Ascending aorta (tissue), 2 donors: ENCODE measurements at regions not wholly inside any gene's neighbourhood (a gene's known extent, or its start where the extent isn't known, plus 50 kb on each side); places are given as distances from the start of the nearest gene placed in this dataset.

Experiments used
- DNase-seq, 2 donors: peaks; one replicate each; pipeline ENCODE4 v3.0.0-alpha.2; 2019; ENCODE audit warnings: low spot score in 2 of 2
- H3K27ac ChIP-seq, 2 donors: fragments of 200-600 bp; sonication (generic); one replicate each; pipeline ENCODE4 v1.5.1; 2016 to 2017; ENCODE audit warnings: mild to moderate bottlenecking in 1 of 2
- H3K27me3 ChIP-seq: fragments of 200-600 bp; sonication (generic); one replicate; pipeline ENCODE4 v1.5.1; 2017
- H3K36me3 ChIP-seq, 2 donors: fragments of 200-600 bp; sonication (generic); one replicate each; pipeline ENCODE4 v1.5.1; 2016
- H3K4me1 ChIP-seq, 2 donors: fragments of 200-600 bp; sonication (generic); one replicate each; pipeline ENCODE4 v1.5.1; 2016 to 2017; ENCODE audit warnings: mild to moderate bottlenecking in 1 of 2
- H3K4me3 ChIP-seq, 2 donors: fragments of 200-600 bp; sonication (generic); one replicate each; pipeline ENCODE4 v1.5.1; 2016 to 2017; ENCODE audit warnings: mild to moderate bottlenecking in 1 of 2
- H3K9me3 ChIP-seq, 2 donors: fragments of 200-600 bp; sonication (generic); one replicate each; pipeline ENCODE4 v1.5.1; 2016
- intact Hi-C: fragments of 100-400 bp; cut with DNase I; formaldehyde crosslinking; loops from one replicate; pipeline ENCODE4 v1.15.1; 2023
- TF ChIP-seq, protein P1 (sequence below), 3 experiments: fragments of 200-600 bp in 2 of 3; fragments of 450-650 bp in 1 of 3; sonication (generic) in 2 of 3; IDR thresholded peaks; one replicate each; pipeline ENCODE4 v1.5.1; 2016 to 2019; ENCODE audit warnings: antibody characterized with exemption in 3 of 3, mild to moderate bottlenecking in 1 of 3, moderate library complexity in 1 of 3

DNA sequence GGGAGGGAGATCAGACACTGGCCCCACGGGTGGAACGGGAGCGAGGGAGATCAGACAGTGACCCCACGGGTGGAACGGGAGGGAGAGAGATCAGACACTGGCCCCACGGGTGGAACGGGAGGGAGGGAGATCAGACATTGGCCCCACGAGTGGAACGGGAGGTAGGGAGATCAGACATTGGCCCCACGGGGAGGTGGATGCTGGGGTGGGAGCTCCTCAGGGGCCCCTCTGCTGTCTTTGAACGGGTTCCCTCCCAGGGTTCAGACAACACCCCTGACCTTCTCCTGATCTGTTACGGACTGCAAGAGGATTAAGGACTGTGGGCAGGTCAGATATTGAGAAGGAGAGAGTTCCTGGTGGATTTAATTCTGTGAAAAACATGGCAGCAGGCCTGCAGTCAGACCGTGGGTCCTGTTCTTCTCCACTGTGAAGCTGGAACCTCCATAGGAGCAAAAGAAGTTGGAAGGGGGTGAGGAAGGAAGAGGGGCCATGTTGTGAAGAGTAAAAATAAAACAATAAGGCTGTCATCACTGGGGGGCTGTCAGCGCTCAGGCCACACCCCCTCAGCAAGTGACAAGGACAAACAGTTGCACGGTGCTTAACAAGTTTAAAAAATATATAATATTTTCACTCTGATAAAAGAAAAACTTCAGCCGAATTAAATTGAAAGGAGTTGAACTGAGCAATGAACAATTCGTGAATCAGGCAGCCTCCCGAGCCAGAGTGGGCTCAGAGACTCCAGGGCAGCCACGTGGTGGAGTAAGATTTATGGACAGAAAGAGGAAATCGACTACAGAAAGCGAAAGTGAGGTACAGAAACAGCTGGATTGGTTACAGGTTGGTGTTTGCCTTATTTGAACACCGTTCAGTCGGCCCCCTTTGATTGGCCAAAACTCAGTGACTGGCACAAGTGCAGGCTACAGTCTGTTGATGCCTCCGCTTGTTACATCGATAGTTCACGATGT is 348.7 kb upstream of the TNRC6C start:
- intact Hi-C loops = no loop called here
- TF ChIP-seq, protein P1, sequence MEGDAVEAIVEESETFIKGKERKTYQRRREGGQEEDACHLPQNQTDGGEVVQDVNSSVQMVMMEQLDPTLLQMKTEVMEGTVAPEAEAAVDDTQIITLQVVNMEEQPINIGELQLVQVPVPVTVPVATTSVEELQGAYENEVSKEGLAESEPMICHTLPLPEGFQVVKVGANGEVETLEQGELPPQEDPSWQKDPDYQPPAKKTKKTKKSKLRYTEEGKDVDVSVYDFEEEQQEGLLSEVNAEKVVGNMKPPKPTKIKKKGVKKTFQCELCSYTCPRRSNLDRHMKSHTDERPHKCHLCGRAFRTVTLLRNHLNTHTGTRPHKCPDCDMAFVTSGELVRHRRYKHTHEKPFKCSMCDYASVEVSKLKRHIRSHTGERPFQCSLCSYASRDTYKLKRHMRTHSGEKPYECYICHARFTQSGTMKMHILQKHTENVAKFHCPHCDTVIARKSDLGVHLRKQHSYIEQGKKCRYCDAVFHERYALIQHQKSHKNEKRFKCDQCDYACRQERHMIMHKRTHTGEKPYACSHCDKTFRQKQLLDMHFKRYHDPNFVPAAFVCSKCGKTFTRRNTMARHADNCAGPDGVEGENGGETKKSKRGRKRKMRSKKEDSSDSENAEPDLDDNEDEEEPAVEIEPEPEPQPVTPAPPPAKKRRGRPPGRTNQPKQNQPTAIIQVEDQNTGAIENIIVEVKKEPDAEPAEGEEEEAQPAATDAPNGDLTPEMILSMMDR (IDR thresholded peaks at IDR 0.05) = no peak
- peak overlapping the region; percentile 2 to 43 for H3K4me3 ChIP-seq
- DNase-seq = peak in 1 of 2 donors; percentile 68
- no peaks in the 10 kb centered on the region for H3K36me3 ChIP-seq
- H3K9me3 ChIP-seq = no peaks in the 10 kb centered on the region
- H3K27ac ChIP-seq = peak overlapping the region; percentile 16 to 19
- no peaks in the 10 kb centered on the region for H3K27me3 ChIP-seq
- H3K4me1 ChIP-seq = peaks cover 0 to 7% of the 10 kb centered on the region in 2 donors

DNA sequence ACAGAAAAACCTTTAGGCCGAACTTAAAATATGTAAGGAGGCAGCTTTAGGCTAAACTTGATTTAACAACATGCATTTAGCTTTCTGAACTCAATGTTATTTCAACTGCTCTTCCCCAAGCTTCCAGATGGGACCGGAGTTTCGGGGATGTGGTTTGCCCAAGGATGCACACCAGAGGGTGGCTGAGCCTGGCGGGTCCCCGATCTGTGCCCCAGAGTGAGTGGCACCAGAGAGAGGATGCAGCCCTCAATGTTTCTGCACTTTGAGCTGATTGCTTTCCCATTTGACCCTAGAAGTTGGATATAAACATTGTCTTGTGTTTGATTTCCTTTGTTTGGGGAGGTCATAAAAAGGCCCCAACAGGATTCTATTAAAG is 348.0 kb upstream of the TNRC6C start:
- peak in 1 of 2 donors; percentile 37 for DNase-seq
- intact Hi-C loops = no loop called here
- TF ChIP-seq, protein P1 (IDR thresholded peaks at IDR 0.05) = no peak
- peak overlapping the region; percentile 2 to 43 for H3K4me3 ChIP-seq
- no peaks in the 10 kb centered on the region for H3K27me3 ChIP-seq
- H3K4me1 ChIP-seq = peaks cover 0 to 10% of the 10 kb centered on the region in 2 donors
- H3K27ac ChIP-seq = peak overlapping the region; percentile 19 to 59
- H3K36me3 ChIP-seq = no peaks in the 10 kb centered on the region
- H3K9me3 ChIP-seq = no peaks in the 10 kb centered on the region

DNA sequence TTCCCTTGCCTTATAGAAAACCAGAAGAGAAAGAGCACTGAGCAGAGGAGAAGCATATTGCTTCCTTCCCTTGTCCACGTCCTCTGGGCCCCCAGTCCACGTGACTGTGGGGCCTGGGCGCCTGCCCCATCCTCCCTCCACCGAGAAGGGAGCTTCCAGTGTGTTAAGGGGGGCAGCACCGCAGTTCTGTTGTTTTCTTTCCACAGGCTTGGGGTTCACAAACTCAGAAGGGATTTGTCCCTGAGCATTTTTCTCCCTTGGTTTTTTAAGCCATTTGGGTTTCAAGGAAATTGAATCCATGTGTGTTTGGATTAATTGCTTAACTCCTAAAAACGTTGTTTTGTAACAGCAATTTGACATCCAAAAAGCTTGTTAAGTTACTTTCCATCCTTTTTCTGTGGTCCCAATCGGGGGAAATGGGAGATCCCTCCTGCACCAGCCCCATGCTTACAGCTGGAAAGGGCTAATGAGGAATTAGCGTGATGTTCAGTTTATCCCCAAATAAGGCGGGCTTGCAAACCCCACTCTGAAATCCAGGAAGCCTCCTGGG is 347.5 kb upstream of the TNRC6C start:
- Histone ChIP-seq H3K4me3 (no peak overlapping the region), H3K36me3 (no peaks in the 10 kb centered on the region), H3K9me3 (no peaks in the 10 kb centered on the region), H3K4me1 (peaks cover 0 to 15% of the 10 kb centered on the region in 2 donors), H3K27ac (peak overlapping the region in 1 of 2 donors; percentile 59), H3K27me3 (no peaks in the 10 kb centered on the region)
- TF ChIP-seq, protein P1 (IDR thresholded peaks at IDR 0.05) = no peak
- peak in 1 of 2 donors; percentile 46 for DNase-seq
- intact Hi-C loops = no loop called here

DNA sequence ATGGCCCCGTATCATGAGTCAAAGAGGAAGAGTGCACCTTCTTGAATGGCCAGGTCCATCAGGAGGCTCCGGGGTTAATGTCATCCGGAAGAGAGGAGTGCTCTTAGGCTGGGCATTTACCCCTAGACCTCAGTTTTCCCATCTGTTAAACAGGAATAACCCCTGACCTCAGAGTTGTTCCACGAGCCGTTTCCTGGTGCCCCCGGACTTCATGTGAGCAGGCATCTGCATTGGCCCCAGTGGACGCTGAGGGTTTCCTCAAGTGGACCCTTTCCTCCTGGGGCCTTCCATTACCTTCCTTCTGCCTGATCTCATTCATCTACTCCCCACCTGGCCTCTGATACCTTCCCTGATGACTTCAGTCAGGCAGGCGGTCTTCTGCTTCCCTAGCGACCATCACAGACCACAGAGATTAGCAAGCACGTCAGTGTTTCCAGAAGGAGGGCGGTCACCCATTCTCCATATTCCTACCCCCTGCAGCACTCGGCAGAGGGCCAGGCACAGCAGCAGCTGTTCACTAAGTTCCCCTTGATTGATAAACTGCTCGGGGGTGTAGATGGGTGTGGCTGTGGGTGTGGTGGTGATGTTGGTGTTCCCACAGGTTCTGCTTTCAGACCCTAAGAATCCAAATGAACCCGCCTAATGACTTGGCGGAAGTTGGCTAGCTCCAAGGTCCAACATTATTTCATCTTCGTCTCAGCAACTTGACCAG is 346.6 kb upstream of the TNRC6C start:
- TF ChIP-seq, protein P1 (IDR thresholded peaks at IDR 0.05) = no peak
- no peaks in the 10 kb centered on the region for H3K36me3 ChIP-seq
- no peak overlapping the region for H3K4me3 ChIP-seq
- DNase-seq = no peak
- H3K4me1 ChIP-seq = peaks cover 0 to 12% of the 10 kb centered on the region in 2 donors
- H3K27me3 ChIP-seq = no peaks in the 10 kb centered on the region
- H3K27ac ChIP-seq = no peak overlapping the region
- no peaks in the 10 kb centered on the region for H3K9me3 ChIP-seq
- intact Hi-C loops = no loop called here

DNA sequence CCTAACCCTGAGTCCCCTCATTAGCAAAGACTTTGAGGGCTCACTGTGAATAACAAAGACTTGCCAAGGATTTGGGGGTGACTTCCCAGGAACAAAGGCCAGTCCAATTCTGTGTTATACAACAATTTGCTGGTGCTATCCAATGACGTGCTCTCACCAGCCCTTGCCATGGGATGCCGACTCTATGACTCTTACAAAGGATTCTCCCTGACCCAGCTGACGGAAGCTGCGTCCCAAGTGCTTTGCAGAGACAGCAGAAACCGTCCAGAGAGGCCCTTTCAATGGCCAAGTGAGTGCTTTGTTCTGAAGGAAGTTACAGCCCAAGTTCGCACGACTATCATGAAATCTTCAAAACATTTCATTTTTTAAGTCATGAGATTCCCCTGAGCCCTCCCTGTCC is 345.3 kb upstream of the TNRC6C start:
- DNase-seq = peak in 1 of 2 donors; percentile 65

More for the DNA sequence above, 345.3 kb upstream of the TNRC6C start:
- TF ChIP-seq, protein P1 (IDR thresholded peaks at IDR 0.05) = no peak
- Histone ChIP-seq H3K27ac (no peak overlapping the region), H3K9me3 (no peaks in the 10 kb centered on the region), H3K27me3 (no peaks in the 10 kb centered on the region), H3K36me3 (no peaks in the 10 kb centered on the region), H3K4me1 (peaks cover 0 to 12% of the 10 kb centered on the region in 2 donors), H3K4me3 (no peak overlapping the region)
- intact Hi-C loops = no loop called here
